Esophagus mucosa (tissue), 1 donor: ENCODE measurements at regions not wholly inside any gene's neighbourhood (a gene's known extent, or its start where the extent isn't known, plus 50 kb on each side); places are given as distances from the start of the nearest gene placed in this dataset.

ENCODE experiments used
- ATAC-seq: fragments of 200-7000 bp; cut with Tn5 transposase; one replicate; pipeline ENCODE4 v1.9.1; 2020
- donor health status: DM: yes; HTN: yes; CAD: no.

GRCh38 chr4:8698341-8699062 is 105.9 kb downstream of the CPZ start:
- no peak for ATAC-seq

GRCh38 chr4:8697826-8698225 is 105.3 kb downstream of the CPZ start:
- ATAC-seq: no peak

- ATAC-seq: no peak
These were observed 104.0 kb downstream of the CPZ start for GRCh38 chr4:8696369-8697127.

- no peak for ATAC-seq
These were observed 103.0 kb downstream of the CPZ start for GRCh38 chr4:8695237-8696219.

- ATAC-seq: no peak
These were observed 102.1 kb downstream of the CPZ start for GRCh38 chr4:8694651-8695151.

GRCh38 chr4:8694226-8694625 is 101.7 kb downstream of the CPZ start:
- no peak for ATAC-seq

- no peak for ATAC-seq
These were observed 98.7 kb downstream of the CPZ start for GRCh38 chr4:8691151-8691775.

- ATAC-seq: no peak
These were observed 97.9 kb downstream of the CPZ start for GRCh38 chr4:8690216-8691150.

GRCh38 chr4:8689741-8690140 is 97.2 kb downstream of the CPZ start:
- ATAC-seq: no peak

- no peak for ATAC-seq
These were observed 96.4 kb downstream of the CPZ start for GRCh38 chr4:8688908-8689445.

GRCh38 chr4:8688041-8688907 is 95.7 kb downstream of the CPZ start:
- ATAC-seq: peak; percentile 55

GRCh38 chr4:8687083-8687482 is 94.5 kb downstream of the CPZ start:
- no peak for ATAC-seq

GRCh38 chr4:8685831-8686230 is 93.3 kb downstream of the CPZ start:
- no peak for ATAC-seq

- no peak for ATAC-seq
These were observed 90.9 kb downstream of the CPZ start for GRCh38 chr4:8683462-8683861.

GRCh38 chr4:8682725-8683124 is 90.2 kb downstream of the CPZ start:
- ATAC-seq: no peak

- ATAC-seq: no peak
These were observed 89.7 kb downstream of the CPZ start for GRCh38 chr4:8682296-8682695.

- ATAC-seq: no peak
These were observed 88.8 kb downstream of the CPZ start for GRCh38 chr4:8681391-8681790.

- no peak for ATAC-seq
These were observed 86.5 kb downstream of the CPZ start for GRCh38 chr4:8679032-8679431.

GRCh38 chr4:8676676-8677075 is 84.1 kb downstream of the CPZ start:
- ATAC-seq: no peak

- no peak for ATAC-seq
These were observed 83.3 kb downstream of the CPZ start for GRCh38 chr4:8675906-8676305.
